Endothelial cell (in vitro differentiated cells): ENCODE measurements at regions not wholly inside any gene's neighbourhood (a gene's known extent, or its start where the extent isn't known, plus 50 kb on each side); places are given as distances from the start of the nearest gene placed in this dataset.

Experiments used
- DNase-seq: peaks from one replicate; pipeline ENCODE4 v3.0.0; 2021; ENCODE audit warnings: low spot score
- H3K27ac Mint-ChIP-seq: one replicate; pipeline ENCODE4 v1.8.0; 2021; ENCODE audit warnings: mixed read lengths, inconsistent platforms; ENCODE audit not compliant: unreplicated experiment
- H3K27me3 Mint-ChIP-seq: one replicate; pipeline ENCODE4 v1.8.0; 2021; ENCODE audit warnings: mild to moderate bottlenecking, moderate library complexity, mixed read lengths, inconsistent platforms; ENCODE audit not compliant: unreplicated experiment
- H3K36me3 Mint-ChIP-seq: one replicate; pipeline ENCODE4 v1.8.0; 2021; ENCODE audit warnings: mild to moderate bottlenecking, low read depth, mixed read lengths, inconsistent platforms; ENCODE audit not compliant: unreplicated experiment
- H3K4me1 Mint-ChIP-seq: one replicate; pipeline ENCODE4 v1.8.0; 2021; ENCODE audit warnings: mild to moderate bottlenecking, mixed read lengths, inconsistent platforms; ENCODE audit not compliant: unreplicated experiment
- H3K4me3 Mint-ChIP-seq: one replicate; pipeline ENCODE4 v1.8.0; 2021; ENCODE audit warnings: mild to moderate bottlenecking, mixed read lengths, inconsistent platforms; ENCODE audit not compliant: unreplicated experiment
- H3K9me3 Mint-ChIP-seq: one replicate; pipeline ENCODE4 v1.8.0; 2021; ENCODE audit warnings: mixed read lengths, inconsistent platforms; ENCODE audit not compliant: unreplicated experiment
- CTCF ChIP-seq: fragments of 200-600 bp; sonication (generic); IDR thresholded peaks from one replicate; pipeline ENCODE4 v1.5.0; 2021; ENCODE audit warnings: antibody characterized with exemption; ENCODE audit not compliant: unreplicated experiment

GRCh38 chr14:40989260-40989659 is 617.4 kb upstream of the LRFN5 start:
- no peak overlapping the region for H3K27ac Mint-ChIP-seq
- no peaks in the 10 kb centered on the region for H3K9me3 Mint-ChIP-seq
- no peak overlapping the region for H3K4me3 Mint-ChIP-seq
- H3K36me3 Mint-ChIP-seq: no peaks in the 10 kb centered on the region
- TF ChIP-seq CTCF: no peak
- no peak for DNase-seq
- H3K4me1 Mint-ChIP-seq: no peaks in the 10 kb centered on the region
- H3K27me3 Mint-ChIP-seq: no peaks in the 10 kb centered on the region

DNA sequence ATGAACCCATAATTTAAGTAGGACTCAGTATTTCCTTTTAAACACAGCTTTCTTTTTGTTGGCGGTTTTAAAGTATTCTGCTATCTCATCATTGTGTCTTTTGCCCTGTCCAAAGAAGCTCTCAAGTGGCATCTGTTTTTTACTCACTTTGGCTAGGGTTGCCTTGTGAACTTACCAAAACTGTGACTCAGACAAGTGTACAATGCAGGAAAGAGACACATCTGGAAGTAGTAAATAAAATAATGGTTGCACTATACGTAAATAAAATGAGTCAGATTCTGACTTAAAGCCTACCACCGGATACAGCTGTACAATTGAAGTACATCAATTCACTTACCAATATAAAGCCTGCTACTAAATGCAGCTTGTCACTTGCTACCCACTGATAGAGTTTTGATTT is 619.2 kb upstream of the LRFN5 start:
- no peaks in the 10 kb centered on the region for H3K27me3 Mint-ChIP-seq
- no peaks in the 10 kb centered on the region for H3K4me1 Mint-ChIP-seq
- no peak for TF ChIP-seq CTCF
- DNase-seq: no peak
- no peak overlapping the region for H3K27ac Mint-ChIP-seq
- no peaks in the 10 kb centered on the region for H3K9me3 Mint-ChIP-seq
- H3K4me3 Mint-ChIP-seq: no peak overlapping the region
- H3K36me3 Mint-ChIP-seq: no peaks in the 10 kb centered on the region

- Mint-ChIP-seq H3K36me3 (no peaks in the 10 kb centered on the region), H3K27me3 (no peaks in the 10 kb centered on the region), H3K4me3 (no peak overlapping the region), H3K9me3 (no peaks in the 10 kb centered on the region), H3K4me1 (no peaks in the 10 kb centered on the region), H3K27ac (no peak overlapping the region)
- TF ChIP-seq CTCF: no peak
- DNase-seq: no peak
Measured at GRCh38 chr14:40986655-40987054, 620.0 kb upstream of the LRFN5 start.

DNA sequence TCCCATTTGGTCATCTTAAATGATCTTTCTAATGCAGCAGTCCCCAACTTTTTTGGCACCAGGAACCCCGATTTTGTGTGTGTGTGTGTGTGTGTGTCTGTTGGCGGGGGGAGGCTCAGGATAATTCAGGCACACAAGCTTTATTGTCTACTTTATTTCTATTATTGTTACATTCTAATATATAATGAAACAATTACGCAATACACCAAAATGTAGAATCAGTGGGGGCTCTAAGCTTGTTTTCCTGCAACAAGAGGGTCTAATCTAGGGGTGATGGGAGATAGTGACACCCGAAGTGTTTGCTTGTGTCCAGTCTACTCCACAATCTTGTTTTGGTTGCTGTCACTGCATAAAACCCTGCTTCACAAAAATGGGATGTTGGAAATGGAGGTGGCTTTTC is 621.1 kb upstream of the LRFN5 start:
- Mint-ChIP-seq H3K9me3 (no peaks in the 10 kb centered on the region), H3K27ac (no peak overlapping the region), H3K4me1 (no peaks in the 10 kb centered on the region), H3K4me3 (no peak overlapping the region), H3K27me3 (no peaks in the 10 kb centered on the region), H3K36me3 (no peaks in the 10 kb centered on the region)
- no peak for DNase-seq
- TF ChIP-seq CTCF: no peak

GRCh38 chr14:40983604-40984003 is 623.1 kb upstream of the LRFN5 start:
- Mint-ChIP-seq H3K4me1 (no peaks in the 10 kb centered on the region), H3K27me3 (no peaks in the 10 kb centered on the region), H3K36me3 (no peaks in the 10 kb centered on the region), H3K27ac (no peak overlapping the region), H3K4me3 (no peak overlapping the region), H3K9me3 (no peaks in the 10 kb centered on the region)
- no peak for TF ChIP-seq CTCF
- no peak for DNase-seq
